K562 (cell line): ENCODE measurements at regions not wholly inside any gene's neighbourhood (a gene's known extent, or its start where the extent isn't known, plus 50 kb on each side); places are given as distances from the start of the nearest gene placed in this dataset.

Experiments
- BRD4 ChIP-seq: fragments of 200-600 bp; sonication (generic); IDR thresholded peaks from 2 replicates; pipeline ENCODE4 v1.6.1; 2017; ENCODE audit warnings: inconsistent platforms
- FOS ChIP-seq: IDR thresholded peaks from 3 replicates; pipeline ENCODE4 v1.6.1; 2011; ENCODE audit not compliant: insufficient read length; ENCODE audit errors: extremely low read depth
- KHSRP ChIP-seq: fragments of 450-650 bp; IDR thresholded peaks from 2 replicates; pipeline ENCODE4 v1.6.1; 2017
- POLR2AphosphoS5 ChIP-seq: IDR thresholded peaks from 2 replicates; pipeline ENCODE4 v1.6.1; 2011; ENCODE audit warnings: mild to moderate bottlenecking, low read depth, low read length, moderate library complexity; ENCODE audit not compliant: control insufficient read depth, insufficient read depth
- POLR2G ChIP-seq: fragments of 200-400 bp; formaldehyde crosslinking; IDR thresholded peaks from 2 replicates; pipeline ENCODE4 v1.6.1; 2017; ENCODE audit warnings: low read depth, mild to moderate bottlenecking, antibody characterized with exemption, low read length, moderate library complexity
- YY1 ChIP-seq, 3 experiments: IDR thresholded peaks; 2 replicates each; pipeline ENCODE4 v1.6.1; 2011; ENCODE audit warnings: low read length in 2 of 3, mild to moderate bottlenecking in 2 of 3, moderate library complexity in 2 of 3, borderline replicate concordance in 1 of 3, control low read depth in 1 of 3, low read depth in 1 of 3; ENCODE audit not compliant: insufficient read depth in 3 of 3, insufficient replicate concordance in 2 of 3, control insufficient read depth in 1 of 3, insufficient read length in 1 of 3; ENCODE audit errors: extremely low read depth in 1 of 3
- ZNF263 ChIP-seq: sonication (generic); formaldehyde crosslinking; IDR thresholded peaks from 2 replicates; pipeline ENCODE4 v1.8.0; 2022; ENCODE audit warnings: mild to moderate bottlenecking, missing genetic modification reagents, borderline replicate concordance
- TF ChIP-seq, protein P1 (sequence below): sonication (generic); formaldehyde crosslinking; IDR thresholded peaks from 2 replicates; pipeline ENCODE4 v1.8.1; 2023; ENCODE audit warnings: missing genetic modification reagents, mild to moderate bottlenecking, borderline replicate concordance
- TF ChIP-seq, protein P2 (sequence below), 3 experiments: IDR thresholded peaks in 2 of 3; conservative IDR thresholded peaks in 1 of 3; 2 replicates each; pipeline ENCODE4 v1.5.1; 2011 to 2012; ENCODE audit warnings: low read length in 3 of 3, mild to moderate bottlenecking in 3 of 3, control low read depth in 2 of 3, improper control_type of control experiment in 1 of 3, inconsistent platforms in 1 of 3, low read depth in 1 of 3, mixed read lengths in 1 of 3, moderate library complexity in 1 of 3; ENCODE audit not compliant: insufficient read depth in 2 of 3
- TF ChIP-seq, protein P3 (sequence below): IDR thresholded peaks from 2 replicates; pipeline ENCODE4 v1.6.1; 2011; ENCODE audit warnings: borderline replicate concordance, low read depth, mild to moderate bottlenecking, moderate library complexity, low read length; ENCODE audit not compliant: insufficient read depth, poor library complexity, severe bottlenecking

DNA sequence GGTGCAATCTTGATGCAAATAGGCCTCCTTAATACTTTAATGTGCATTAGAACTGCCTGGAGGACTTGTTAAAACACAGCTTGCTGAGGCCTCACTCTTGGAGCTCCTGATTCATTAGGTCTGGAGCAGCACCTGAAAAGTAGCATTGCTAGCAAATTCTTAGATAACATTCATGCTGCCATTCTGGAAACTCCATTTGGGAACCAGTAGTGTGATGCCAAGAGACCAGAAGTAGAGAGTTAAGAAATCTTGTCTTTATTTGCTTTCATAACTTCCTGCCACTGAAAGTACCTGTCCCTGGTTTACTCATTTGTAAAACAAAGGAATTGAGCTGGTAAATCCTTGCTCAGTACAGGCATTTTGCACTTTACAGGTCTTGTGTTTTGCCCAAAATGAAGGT is 72.0 kb downstream of the RAP2B start:
- TF ChIP-seq POLR2G = no peak
- no peak for TF ChIP-seq YY1 (IDR thresholded peaks at IDR 0.05; ENCODE audit: borderline replicate concordance in 1 of 3, control insufficient read depth in 1 of 3, extremely low read depth in 1 of 3, insufficient read depth in 3 of 3, insufficient read length in 1 of 3, insufficient replicate concordance in 2 of 3, low read depth in 1 of 3, low read length in 2 of 3)
- TF ChIP-seq, protein P1, sequence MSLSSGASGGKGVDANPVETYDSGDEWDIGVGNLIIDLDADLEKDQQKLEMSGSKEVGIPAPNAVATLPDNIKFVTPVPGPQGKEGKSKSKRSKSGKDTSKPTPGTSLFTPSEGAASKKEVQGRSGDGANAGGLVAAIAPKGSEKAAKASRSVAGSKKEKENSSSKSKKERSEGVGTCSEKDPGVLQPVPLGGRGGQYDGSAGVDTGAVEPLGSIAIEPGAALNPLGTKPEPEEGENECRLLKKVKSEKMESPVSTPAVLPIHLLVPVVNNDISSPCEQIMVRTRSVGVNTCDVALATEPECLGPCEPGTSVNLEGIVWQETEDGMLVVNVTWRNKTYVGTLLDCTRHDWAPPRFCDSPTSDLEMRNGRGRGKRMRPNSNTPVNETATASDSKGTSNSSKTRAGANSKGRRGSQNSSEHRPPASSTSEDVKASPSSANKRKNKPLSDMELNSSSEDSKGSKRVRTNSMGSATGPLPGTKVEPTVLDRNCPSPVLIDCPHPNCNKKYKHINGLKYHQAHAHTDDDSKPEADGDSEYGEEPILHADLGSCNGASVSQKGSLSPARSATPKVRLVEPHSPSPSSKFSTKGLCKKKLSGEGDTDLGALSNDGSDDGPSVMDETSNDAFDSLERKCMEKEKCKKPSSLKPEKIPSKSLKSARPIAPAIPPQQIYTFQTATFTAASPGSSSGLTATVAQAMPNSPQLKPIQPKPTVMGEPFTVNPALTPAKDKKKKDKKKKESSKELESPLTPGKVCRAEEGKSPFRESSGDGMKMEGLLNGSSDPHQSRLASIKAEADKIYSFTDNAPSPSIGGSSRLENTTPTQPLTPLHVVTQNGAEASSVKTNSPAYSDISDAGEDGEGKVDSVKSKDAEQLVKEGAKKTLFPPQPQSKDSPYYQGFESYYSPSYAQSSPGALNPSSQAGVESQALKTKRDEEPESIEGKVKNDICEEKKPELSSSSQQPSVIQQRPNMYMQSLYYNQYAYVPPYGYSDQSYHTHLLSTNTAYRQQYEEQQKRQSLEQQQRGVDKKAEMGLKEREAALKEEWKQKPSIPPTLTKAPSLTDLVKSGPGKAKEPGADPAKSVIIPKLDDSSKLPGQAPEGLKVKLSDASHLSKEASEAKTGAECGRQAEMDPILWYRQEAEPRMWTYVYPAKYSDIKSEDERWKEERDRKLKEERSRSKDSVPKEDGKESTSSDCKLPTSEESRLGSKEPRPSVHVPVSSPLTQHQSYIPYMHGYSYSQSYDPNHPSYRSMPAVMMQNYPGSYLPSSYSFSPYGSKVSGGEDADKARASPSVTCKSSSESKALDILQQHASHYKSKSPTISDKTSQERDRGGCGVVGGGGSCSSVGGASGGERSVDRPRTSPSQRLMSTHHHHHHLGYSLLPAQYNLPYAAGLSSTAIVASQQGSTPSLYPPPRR (CRISPR knock-in tag) = no peak
- TF ChIP-seq, protein P2, sequence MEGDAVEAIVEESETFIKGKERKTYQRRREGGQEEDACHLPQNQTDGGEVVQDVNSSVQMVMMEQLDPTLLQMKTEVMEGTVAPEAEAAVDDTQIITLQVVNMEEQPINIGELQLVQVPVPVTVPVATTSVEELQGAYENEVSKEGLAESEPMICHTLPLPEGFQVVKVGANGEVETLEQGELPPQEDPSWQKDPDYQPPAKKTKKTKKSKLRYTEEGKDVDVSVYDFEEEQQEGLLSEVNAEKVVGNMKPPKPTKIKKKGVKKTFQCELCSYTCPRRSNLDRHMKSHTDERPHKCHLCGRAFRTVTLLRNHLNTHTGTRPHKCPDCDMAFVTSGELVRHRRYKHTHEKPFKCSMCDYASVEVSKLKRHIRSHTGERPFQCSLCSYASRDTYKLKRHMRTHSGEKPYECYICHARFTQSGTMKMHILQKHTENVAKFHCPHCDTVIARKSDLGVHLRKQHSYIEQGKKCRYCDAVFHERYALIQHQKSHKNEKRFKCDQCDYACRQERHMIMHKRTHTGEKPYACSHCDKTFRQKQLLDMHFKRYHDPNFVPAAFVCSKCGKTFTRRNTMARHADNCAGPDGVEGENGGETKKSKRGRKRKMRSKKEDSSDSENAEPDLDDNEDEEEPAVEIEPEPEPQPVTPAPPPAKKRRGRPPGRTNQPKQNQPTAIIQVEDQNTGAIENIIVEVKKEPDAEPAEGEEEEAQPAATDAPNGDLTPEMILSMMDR (IDR thresholded peaks at IDR 0.05 in 2 of 3, conservative IDR thresholded peaks at IDR 0.05 in 1 of 3; ENCODE audit: insufficient read depth in 2 of 3, low read depth in 1 of 3, low read length in 3 of 3) = no peak
- TF ChIP-seq POLR2AphosphoS5 = no peak
- TF ChIP-seq, protein P3, sequence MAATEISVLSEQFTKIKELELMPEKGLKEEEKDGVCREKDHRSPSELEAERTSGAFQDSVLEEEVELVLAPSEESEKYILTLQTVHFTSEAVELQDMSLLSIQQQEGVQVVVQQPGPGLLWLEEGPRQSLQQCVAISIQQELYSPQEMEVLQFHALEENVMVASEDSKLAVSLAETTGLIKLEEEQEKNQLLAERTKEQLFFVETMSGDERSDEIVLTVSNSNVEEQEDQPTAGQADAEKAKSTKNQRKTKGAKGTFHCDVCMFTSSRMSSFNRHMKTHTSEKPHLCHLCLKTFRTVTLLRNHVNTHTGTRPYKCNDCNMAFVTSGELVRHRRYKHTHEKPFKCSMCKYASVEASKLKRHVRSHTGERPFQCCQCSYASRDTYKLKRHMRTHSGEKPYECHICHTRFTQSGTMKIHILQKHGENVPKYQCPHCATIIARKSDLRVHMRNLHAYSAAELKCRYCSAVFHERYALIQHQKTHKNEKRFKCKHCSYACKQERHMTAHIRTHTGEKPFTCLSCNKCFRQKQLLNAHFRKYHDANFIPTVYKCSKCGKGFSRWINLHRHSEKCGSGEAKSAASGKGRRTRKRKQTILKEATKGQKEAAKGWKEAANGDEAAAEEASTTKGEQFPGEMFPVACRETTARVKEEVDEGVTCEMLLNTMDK = no peak
- no peak for TF ChIP-seq BRD4
- TF ChIP-seq KHSRP = no peak
- TF ChIP-seq FOS = no peak
- TF ChIP-seq ZNF263 = no peak
